ENCODE measurements at regions not wholly inside any gene's neighbourhood (a gene's known extent, or its start where the extent isn't known, plus 50 kb on each side); places are given as distances from the start of the nearest gene placed in this dataset.

- TF ChIP-seq CTCF (conservative IDR thresholded peaks at IDR 0.05) (no peak), ZFX (IDR thresholded peaks at IDR 0.05) (no peak)
Measured at GRCh38 chr7:156162451-156162850, 350.2 kb upstream of the SHH start.

All from C4-2B (cell line).